GM18519 (cell line): ENCODE measurements at regions not wholly inside any gene's neighbourhood (a gene's known extent, or its start where the extent isn't known, plus 50 kb on each side); places are given as distances from the start of the nearest gene placed in this dataset.
"Not testable (repeated sequence)": the region's sequence is repeated elsewhere in the genome, so short reads cannot be mapped to it uniquely, and the experiment has no call there.

Source experiments
- ATAC-seq: cut with Tn5 transposase; IDR thresholded peaks from one replicate; pipeline ENCODE4 v1.9.1; 2021; ENCODE audit warnings: mild to moderate bottlenecking, moderate library complexity; ENCODE audit not compliant: unreplicated experiment, low FRiP score

GRCh38 chr4:52477191-52477780 is 181.8 kb downstream of the USP46 start:
- ATAC-seq, result no peak

GRCh38 chr4:52483186-52483890 is 175.8 kb downstream of the USP46 start:
- ATAC-seq, result no peak

GRCh38 chr4:52507774-52508173 is 151.3 kb downstream of the USP46 start:
- ATAC-seq, result no peak

- no peak for ATAC-seq
Observed at GRCh38 chr4:52510939-52511565, 148.0 kb downstream of the USP46 start.

- no peak for ATAC-seq
Observed at GRCh38 chr4:52511825-52512224, 147.3 kb downstream of the USP46 start.

GRCh38 chr4:52512291-52512690 is 146.8 kb downstream of the USP46 start:
- ATAC-seq, result no peak

GRCh38 chr4:52522093-52522492 is 137.0 kb downstream of the USP46 start:
- ATAC-seq, result not testable (repeated sequence)

- ATAC-seq, result no peak
Observed at GRCh38 chr4:52529983-52530382, 129.1 kb downstream of the USP46 start.

GRCh38 chr4:52535793-52536192 is 123.3 kb downstream of the USP46 start:
- ATAC-seq, result no peak
